ENCODE measurements at regions not wholly inside any gene's neighbourhood (a gene's known extent, or its start where the extent isn't known, plus 50 kb on each side); places are given as distances from the start of the nearest gene placed in this dataset.

DNA sequence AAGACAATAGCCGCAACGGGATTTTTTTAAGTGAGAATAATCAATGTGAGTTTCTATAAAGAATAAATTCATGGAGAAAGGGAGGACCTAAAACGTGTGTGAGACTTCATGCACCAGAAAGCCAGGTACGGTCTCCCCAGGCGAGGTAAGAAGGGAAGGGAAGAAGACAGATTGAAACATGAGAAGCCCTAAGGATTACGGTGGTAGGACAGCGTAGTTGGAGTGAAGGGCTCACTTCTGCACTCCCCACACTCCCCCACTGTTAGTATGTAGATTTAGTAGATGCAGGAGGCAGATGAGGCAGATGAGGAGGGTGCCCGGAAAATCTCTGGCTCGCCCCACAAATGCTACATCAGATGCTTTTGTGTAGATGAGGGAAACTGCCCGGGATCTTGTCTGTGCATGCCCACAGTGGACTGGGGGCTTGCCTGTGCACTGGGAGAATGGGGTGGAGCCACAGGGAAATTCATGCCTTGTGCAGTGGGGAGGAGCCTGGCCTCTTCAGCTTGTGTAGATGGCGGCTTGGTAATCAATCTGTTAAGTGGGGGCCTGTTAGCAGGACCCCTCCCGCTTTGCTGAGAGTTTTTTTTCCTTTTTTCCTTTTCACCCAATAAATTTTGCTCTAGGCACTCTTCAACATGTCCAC, 1544.5 kb upstream of the TENM3 start:
- TF ChIP-seq POLR2AphosphoS5 (IDR thresholded peaks at IDR 0.05; ENCODE audit: low read depth, low read length) (no peak), POLR2A (IDR thresholded peaks at IDR 0.05; ENCODE audit: low read depth, low read length) (no peak)
